Ectodermal cell (in vitro differentiated cells): ENCODE measurements at regions not wholly inside any gene's neighbourhood (a gene's known extent, or its start where the extent isn't known, plus 50 kb on each side); places are given as distances from the start of the nearest gene placed in this dataset.
"Not testable (repeated sequence)": the region's sequence is repeated elsewhere in the genome, so short reads cannot be mapped to it uniquely, and the experiment has no call there.

Source experiments
- H3K27ac ChIP-seq: 2 replicates; pipeline ENCODE4 v1.7.0; 2013; ENCODE audit warnings: mild to moderate bottlenecking, low read depth, low read length; ENCODE audit not compliant: insufficient read depth, poor library complexity, severe bottlenecking
- H3K27me3 ChIP-seq: 2 replicates; pipeline ENCODE4 v1.7.0; 2013; ENCODE audit warnings: mild to moderate bottlenecking, low read length; ENCODE audit not compliant: insufficient read depth, control insufficient read depth, poor library complexity, severe bottlenecking
- H3K36me3 ChIP-seq: one replicate; pipeline ENCODE4 v1.7.0; 2013; ENCODE audit warnings: low read length; ENCODE audit not compliant: control insufficient read depth, insufficient read depth
- H3K4me1 ChIP-seq: one replicate; pipeline ENCODE4 v1.7.0; 2013; ENCODE audit warnings: low read length; ENCODE audit not compliant: control insufficient read depth, insufficient read depth
- H3K4me3 ChIP-seq: 2 replicates; pipeline ENCODE4 v1.7.0; 2013; ENCODE audit warnings: low read depth, low read length, control low read depth; ENCODE audit not compliant: insufficient read depth
- H3K9me3 ChIP-seq: 2 replicates; pipeline ENCODE4 v1.7.0; 2013; ENCODE audit warnings: mild to moderate bottlenecking, low read length, moderate library complexity; ENCODE audit not compliant: control insufficient read depth
- WGBS, 2 experiments: methylation state at CpG; one replicate each; pipeline ENCODE4 v1.1.7; 2013; ENCODE audit warnings: missing lambda C conversion rate in 2 of 2; 5-methylcytosine and 5-hydroxymethylcytosine counted together

- H3K4me3 ChIP-seq, H3K27me3 ChIP-seq, H3K4me1 ChIP-seq, H3K36me3 ChIP-seq, H3K27ac ChIP-seq, H3K9me3 ChIP-seq: not testable (repeated sequence)
- WGBS, 2 experiments, result 92 to 98% methylated on average over 2 to 3 of the region's 5 CpGs
These were observed 224.4 kb downstream of the EXOC5 start for GRCh38 chr14:57044101-57044973.

DNA sequence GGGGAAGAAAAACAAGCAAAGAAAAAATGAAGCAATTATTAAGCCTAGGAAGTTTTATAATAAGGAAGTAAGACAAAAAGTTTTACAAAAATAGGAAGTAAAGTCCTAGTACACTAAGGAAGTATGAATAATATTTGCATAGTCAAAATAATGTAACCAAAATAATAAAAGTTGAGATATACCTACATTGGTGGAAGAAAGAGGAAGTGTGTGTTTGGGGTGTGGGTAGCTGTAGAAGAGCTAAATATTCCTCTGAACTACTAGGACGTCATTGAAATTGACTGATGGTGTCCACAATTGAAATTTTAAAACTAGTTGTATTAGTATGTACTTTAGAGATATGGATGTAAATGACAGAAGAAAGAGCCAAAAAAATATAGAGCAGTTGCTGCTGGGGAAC, 228.4 kb upstream of the OTX2 start:
- Histone ChIP-seq H3K4me1 (no peaks in the 10 kb centered on the region), H3K9me3 (no peaks in the 10 kb centered on the region), H3K4me3 (no peak overlapping the region), H3K27me3 (no peaks in the 10 kb centered on the region), H3K36me3 (no peaks in the 10 kb centered on the region), H3K27ac (no peak overlapping the region)
- WGBS, 2 experiments, result 79 to 90% methylated on average over 1 of the region's 1 CpG

DNA sequence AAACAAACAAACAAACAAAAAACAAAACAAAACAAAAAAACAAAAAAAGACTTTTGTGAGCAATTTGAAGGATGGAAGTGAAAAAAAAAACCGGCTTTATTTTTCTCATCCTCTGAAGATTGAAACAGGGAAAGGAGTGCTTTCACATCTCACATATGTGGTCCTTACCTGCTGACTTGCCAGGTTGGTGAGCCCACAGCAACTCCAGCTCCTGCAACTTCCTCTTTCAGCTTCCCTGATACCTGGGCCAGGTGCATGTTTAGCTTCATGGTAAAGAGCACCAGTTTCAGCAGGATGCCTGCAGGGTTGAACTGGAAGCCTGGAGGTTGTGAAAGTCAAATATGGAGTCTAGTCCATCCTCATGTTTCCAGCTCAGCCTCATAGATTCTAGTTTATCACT, 221.2 kb upstream of the OTX2 start:
- Histone ChIP-seq H3K27me3 (no peaks in the 10 kb centered on the region), H3K4me1 (no peaks in the 10 kb centered on the region), H3K27ac (no peak overlapping the region), H3K36me3 (no peaks in the 10 kb centered on the region), H3K9me3 (no peaks in the 10 kb centered on the region), H3K4me3 (no peak overlapping the region)
- whole genome bisulfite sequencing, 2 experiments, result 83 to 100% methylated on average over 1 of the region's 1 CpG

DNA sequence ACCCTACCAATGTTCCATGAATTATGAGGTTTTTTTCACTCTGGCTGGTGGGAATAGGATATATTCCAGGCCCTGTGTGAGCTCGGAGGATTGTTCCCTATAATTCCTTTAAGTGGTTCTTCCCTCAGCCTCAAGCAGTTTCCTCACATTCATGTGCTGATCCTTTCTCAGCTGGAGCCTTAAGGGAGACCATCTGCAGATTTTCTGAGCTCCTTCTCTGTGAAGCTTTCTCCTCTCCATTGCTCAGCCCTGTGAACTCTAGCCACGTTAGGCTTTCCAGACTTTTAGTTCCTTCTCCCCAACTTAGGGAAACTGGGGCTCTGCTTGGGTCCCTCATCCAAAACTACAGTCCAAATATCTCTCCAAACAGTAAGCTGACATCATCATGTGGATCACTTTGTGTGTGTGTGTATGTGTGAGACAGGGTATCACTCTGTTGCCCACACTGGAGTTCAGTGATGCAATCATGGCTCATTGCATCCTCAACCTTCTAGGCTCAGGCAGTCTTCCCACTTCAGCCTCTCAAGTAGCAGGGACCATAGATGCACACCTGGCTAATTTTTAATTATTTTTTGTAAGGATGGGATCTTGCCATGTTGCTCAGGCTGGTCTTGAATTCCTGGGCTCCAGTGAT, 219.5 kb upstream of the OTX2 start:
- Histone ChIP-seq H3K9me3 (no peaks in the 10 kb centered on the region), H3K27me3 (no peaks in the 10 kb centered on the region), H3K4me3 (no peak overlapping the region), H3K4me1 (no peaks in the 10 kb centered on the region), H3K36me3 (no peaks in the 10 kb centered on the region), H3K27ac (no peak overlapping the region)
- WGBS, 2 experiments, result 17 to 22% methylated on average over 2 of the region's 2 CpGs

- H3K27ac ChIP-seq, result no peak overlapping the region
- no peak overlapping the region for H3K4me3 ChIP-seq
- no peaks in the 10 kb centered on the region for H3K27me3 ChIP-seq
- H3K9me3 ChIP-seq, result no peaks in the 10 kb centered on the region
- no peaks in the 10 kb centered on the region for H3K4me1 ChIP-seq
- H3K36me3 ChIP-seq, result no peaks in the 10 kb centered on the region
These were observed 215.2 kb upstream of the OTX2 start for GRCh38 chr14:57025456-57025855.

DNA sequence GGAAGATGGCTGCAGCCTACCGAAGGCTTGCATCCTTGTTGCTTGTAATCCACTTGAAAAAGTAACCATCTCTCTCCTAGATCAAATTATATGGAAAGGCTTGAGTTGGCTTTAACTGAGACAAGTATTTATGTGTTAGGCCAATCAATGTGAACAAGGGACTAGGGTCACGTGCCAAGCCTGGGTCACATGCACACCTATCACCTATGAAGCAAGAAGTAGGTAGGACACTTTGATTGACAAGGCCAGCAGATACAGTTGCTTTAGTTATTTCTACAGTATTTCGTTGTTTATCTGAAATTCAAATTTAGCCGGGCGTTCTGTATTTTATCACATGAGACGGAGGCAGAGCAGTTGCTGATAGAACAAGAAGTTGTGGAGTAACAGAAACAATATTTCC, 212.3 kb upstream of the OTX2 start:
- Histone ChIP-seq H3K4me3 (no peak overlapping the region), H3K27me3 (no peaks in the 10 kb centered on the region)
- WGBS, 2 experiments, result 92 to 96% methylated on average over 6 of the region's 6 CpGs

DNA sequence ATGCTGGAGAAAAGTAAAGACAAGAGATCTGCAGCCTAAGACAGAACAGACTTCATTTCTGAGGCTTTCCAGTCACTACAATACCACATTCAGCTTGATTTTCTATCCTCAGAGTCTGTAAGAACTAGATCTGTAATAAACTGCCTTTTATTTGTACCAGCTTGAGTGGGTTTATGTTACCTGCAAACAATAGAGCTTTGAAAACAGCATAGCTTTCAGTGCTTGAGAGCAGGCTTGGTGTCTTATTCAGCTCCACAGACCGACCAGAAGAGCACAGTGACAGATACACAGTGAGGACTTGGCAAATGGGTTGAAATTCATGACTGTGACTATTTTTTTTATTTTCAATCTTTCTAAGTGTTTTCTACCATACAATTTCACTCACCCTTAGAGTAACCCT, 207.8 kb upstream of the OTX2 start:
- H3K4me1 ChIP-seq, result no peaks in the 10 kb centered on the region
- no peaks in the 10 kb centered on the region for H3K36me3 ChIP-seq

More for the DNA sequence above, 212.3 kb upstream of the OTX2 start:
- H3K36me3 ChIP-seq, result no peaks in the 10 kb centered on the region
- no peak overlapping the region for H3K27ac ChIP-seq
- no peaks in the 10 kb centered on the region for H3K9me3 ChIP-seq
- no peaks in the 10 kb centered on the region for H3K4me1 ChIP-seq

DNA sequence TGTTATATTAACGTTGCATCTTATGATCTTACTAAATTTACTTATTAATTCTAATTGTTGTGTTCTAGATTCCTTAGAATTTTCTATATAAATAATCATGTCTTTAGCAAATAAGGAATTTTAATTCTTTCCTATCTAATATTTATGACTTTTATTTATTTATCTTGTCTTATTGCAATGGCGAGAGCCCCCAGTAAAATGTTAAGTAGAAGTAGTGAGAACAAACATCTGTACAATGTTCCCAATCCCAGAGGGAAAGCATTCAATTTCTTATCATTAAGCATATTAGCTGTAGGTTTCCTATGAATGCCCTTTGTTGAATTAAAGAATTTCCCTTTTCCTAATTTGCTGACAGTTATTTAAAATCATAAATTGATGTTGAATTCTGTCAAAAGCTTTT, 203.7 kb upstream of the OTX2 start:
- Histone ChIP-seq H3K36me3 (no peaks in the 10 kb centered on the region), H3K9me3 (no peaks in the 10 kb centered on the region), H3K27ac (no peak overlapping the region), H3K27me3 (no peaks in the 10 kb centered on the region), H3K4me3 (no peak overlapping the region), H3K4me1 (no peaks in the 10 kb centered on the region)
- no CpG with 5 or more reads among the region's 2 CpGs for WGBS, 2 experiments

More for the DNA sequence above, 207.8 kb upstream of the OTX2 start:
- Histone ChIP-seq H3K27me3 (no peaks in the 10 kb centered on the region), H3K4me3 (no peak overlapping the region), H3K27ac (no peak overlapping the region), H3K9me3 (no peaks in the 10 kb centered on the region)
- 67 to 100% methylated on average over 1 of the region's 1 CpG for WGBS, 2 experiments

DNA sequence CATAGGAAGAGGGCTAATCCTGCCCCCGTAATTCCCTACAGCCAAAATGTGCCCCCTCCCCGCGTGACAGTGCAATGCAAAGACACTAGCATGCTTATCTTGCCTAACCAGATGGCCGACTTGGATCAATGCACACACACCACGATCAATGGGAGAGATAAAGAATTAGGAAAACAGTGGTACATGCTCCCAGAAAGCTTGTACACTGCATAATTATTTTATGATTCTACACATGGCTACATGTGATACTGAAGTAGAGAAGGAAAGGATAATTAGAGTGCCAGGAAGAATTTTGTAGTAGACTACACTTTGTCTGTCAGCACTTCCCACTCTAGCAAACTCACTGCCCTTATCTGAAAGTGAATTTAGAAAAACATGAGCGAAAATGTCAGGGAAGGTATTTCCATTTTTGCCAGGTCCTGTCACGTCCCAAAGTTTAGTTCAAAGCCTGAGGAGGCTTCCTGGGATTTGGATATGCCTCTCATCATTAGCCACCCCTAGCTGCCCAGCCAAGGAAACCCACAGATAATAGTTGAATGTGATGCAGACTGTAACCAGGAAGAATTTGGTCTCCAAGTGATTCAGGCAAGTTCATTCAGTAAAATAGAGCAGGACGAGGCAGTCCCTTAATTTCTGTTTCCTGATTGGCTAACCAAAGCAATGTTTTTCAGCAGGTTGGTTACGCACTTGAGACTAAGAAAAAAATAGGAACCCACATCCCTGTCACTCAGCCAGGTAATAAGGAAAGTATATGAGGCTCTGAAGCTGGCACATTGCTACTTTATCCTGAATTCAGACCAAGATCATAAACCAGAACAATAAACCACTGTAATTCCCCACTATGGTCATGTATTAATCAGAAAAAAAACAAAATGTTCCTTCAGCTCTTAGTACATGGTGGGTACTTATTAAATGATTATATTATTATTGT, 199.6 kb upstream of the OTX2 start:
- no peaks in the 10 kb centered on the region for H3K27me3 ChIP-seq
- no peak overlapping the region for H3K27ac ChIP-seq
- H3K36me3 ChIP-seq, result no peaks in the 10 kb centered on the region
- 90% methylated on average over 9 of the region's 9 CpGs for WGBS, 2 experiments
- H3K4me3 ChIP-seq, result no peak overlapping the region
- H3K4me1 ChIP-seq, result peaks cover 7% of the 10 kb centered on the region
- no peaks in the 10 kb centered on the region for H3K9me3 ChIP-seq

DNA sequence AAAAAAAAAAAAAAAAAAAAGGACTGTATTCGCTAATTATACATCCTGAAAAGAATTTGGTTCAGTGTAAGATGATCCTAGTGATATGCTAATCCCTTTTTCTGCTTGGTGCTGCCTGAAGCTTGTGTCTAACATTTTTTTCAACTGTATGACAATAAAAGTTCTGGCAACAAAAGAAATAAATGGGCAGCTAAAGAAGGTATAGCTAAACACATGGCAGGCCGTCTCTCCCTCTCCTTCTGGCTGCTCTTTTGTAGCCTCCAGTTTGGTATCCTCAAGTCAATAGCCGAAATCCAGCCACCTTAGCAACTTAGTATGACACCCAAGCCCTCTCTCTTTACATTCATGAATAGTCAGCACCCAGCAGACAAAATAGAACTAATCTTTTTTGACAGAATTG, 198.3 kb upstream of the OTX2 start:
- H3K9me3 ChIP-seq, result no peaks in the 10 kb centered on the region
- no peak overlapping the region for H3K27ac ChIP-seq
- H3K4me1 ChIP-seq, result peaks cover 7% of the 10 kb centered on the region
- H3K27me3 ChIP-seq, result no peaks in the 10 kb centered on the region
- 31 to 59% methylated on average over 2 to 3 of the region's 3 CpGs for WGBS, 2 experiments
- H3K4me3 ChIP-seq, result no peak overlapping the region
- H3K36me3 ChIP-seq, result no peaks in the 10 kb centered on the region
